Endothelial cell of umbilical vein (primary cell): ENCODE measurements at regions not wholly inside any gene's neighbourhood (a gene's known extent, or its start where the extent isn't known, plus 50 kb on each side); places are given as distances from the start of the nearest gene placed in this dataset.

Experiments used
- BruUV-seq: library from RNA; stranded (reverse); fragments of 400-500 nt; replicated peaks from 2 replicates; lab custom pipeline; 2021; lab: Mats Ljungman, UMichigan
- CTCF ChIA-PET: fragments of 300-600, 350-600 bp; sonication (Branson Sonifier 250); formaldehyde crosslinking; loops from one replicate; lab custom pipeline; 2021; ENCODE audit warnings: antibody characterized with exemption, inconsistent platforms; lab: Charles Lee
- POLR2A ChIA-PET: fragments of 300-600, 350-600 bp; sonication (Branson Sonifier 250); formaldehyde crosslinking; loops from one replicate; lab custom pipeline; 2021; ENCODE audit warnings: antibody characterized with exemption, inconsistent platforms; lab: Charles Lee
- DNase-seq: peaks from one replicate; pipeline ENCODE4 v3.0.0-alpha.2; 2011; ENCODE audit warnings: low read depth, low spot score
- FAIRE-seq: peaks from 2 replicates; lab custom pipeline; 2011; peaks lifted over from hg19 to GRCh38; lab: Jason Lieb, UNC
- H2AFZ ChIP-seq: 2 replicates; pipeline ENCODE4 v1.6.0; 2012; ENCODE audit warnings: low read depth, low read length, control low read depth, inconsistent platforms
- H3K27ac ChIP-seq: 2 replicates; pipeline ENCODE4 v1.5.1; 2011; ENCODE audit warnings: low read depth, mild to moderate bottlenecking, control low read depth, low read length, moderate library complexity; ENCODE audit not compliant: insufficient read depth
- H3K27me3 ChIP-seq, 2 experiments: 2 replicates each; pipeline versions ENCODE4 v1.6.0 to v1.6.1; 2011; ENCODE audit warnings: low read length in 2 of 2, mixed read lengths in 1 of 2; ENCODE audit not compliant: control insufficient read depth in 2 of 2, insufficient read depth in 2 of 2
- H3K36me3 ChIP-seq, 2 experiments: 2 replicates in 1 of 2; 3 replicates in 1 of 2; pipeline ENCODE4 v1.5.1; 2011; ENCODE audit warnings: low read length in 2 of 2, mild to moderate bottlenecking in 1 of 2, moderate library complexity in 1 of 2; ENCODE audit not compliant: control insufficient read depth in 2 of 2, insufficient read depth in 2 of 2; ENCODE audit errors: extremely low read depth in 1 of 2
- H3K4me1 ChIP-seq: 3 replicates; pipeline ENCODE4 v1.5.1; 2011; ENCODE audit warnings: mild to moderate bottlenecking, low read length; ENCODE audit not compliant: control insufficient read depth, insufficient read depth; ENCODE audit errors: extremely low read depth
- H3K4me2 ChIP-seq: 2 replicates; pipeline ENCODE4 v1.6.1; 2011; ENCODE audit warnings: low read length, control low read depth, mixed read lengths; ENCODE audit not compliant: insufficient read depth
- H3K4me3 ChIP-seq, 3 experiments: fragments of 200-600 bp in 1 of 3; sonication (generic), shearing (Covaris generic) in 1 of 3; replicated peaks in 1 of 3; 2 replicates each; pipeline ENCODE4 v1.5.1; 2011 to 2016; ENCODE audit warnings: control low read depth in 3 of 3, low read length in 3 of 3, mild to moderate bottlenecking in 2 of 3, inconsistent platforms in 1 of 3, low read depth in 1 of 3, moderate library complexity in 1 of 3; ENCODE audit not compliant: insufficient read depth in 1 of 3
- H3K79me2 ChIP-seq: 2 replicates; pipeline ENCODE4 v1.6.0; 2012; ENCODE audit warnings: low read length, inconsistent platforms; ENCODE audit not compliant: control insufficient read depth, insufficient read depth
- H3K9ac ChIP-seq: replicated peaks from 2 replicates; pipeline ENCODE3; 2011; ENCODE audit warnings: low read length, control low read depth; ENCODE audit not compliant: insufficient read depth; ENCODE audit errors: extremely low read depth
- H3K9me1 ChIP-seq: replicated peaks from 3 replicates; pipeline ENCODE4 v1.6.0; 2011; ENCODE audit warnings: mild to moderate bottlenecking, low read length; ENCODE audit not compliant: control insufficient read depth, insufficient read depth; ENCODE audit errors: extremely low read depth
- H3K9me3 ChIP-seq: replicated peaks from 2 replicates; pipeline ENCODE4 v1.5.1; 2012; ENCODE audit warnings: low read length, inconsistent platforms; ENCODE audit not compliant: control insufficient read depth, insufficient read depth
- H4K20me1 ChIP-seq: replicated peaks from 2 replicates; pipeline ENCODE3; 2011; ENCODE audit warnings: mild to moderate bottlenecking, low read length; ENCODE audit not compliant: control insufficient read depth, insufficient read depth; ENCODE audit errors: extremely low read depth
- CTCF ChIP-seq, 2 donors: IDR thresholded peaks; 1 replicate in 1 of 2; 2 replicates in 1 of 2; pipeline ENCODE4 v1.5.1; 2011; ENCODE audit warnings: low read length in 2 of 2, mild to moderate bottlenecking in 2 of 2, moderate library complexity in 2 of 2, control low read depth in 1 of 2, inconsistent platforms in 1 of 2, low read depth in 1 of 2; ENCODE audit not compliant: insufficient read depth in 1 of 2; ENCODE audit errors: extremely low read depth in 1 of 2
- EZH2 ChIP-seq: IDR thresholded peaks from 2 replicates; pipeline ENCODE4 v1.6.1; 2012; ENCODE audit warnings: borderline replicate concordance, low read depth, mild to moderate bottlenecking, moderate library complexity, low read length, inconsistent platforms; ENCODE audit not compliant: severe bottlenecking
- FOS ChIP-seq: IDR thresholded peaks from 2 replicates; pipeline ENCODE4 v1.6.1; 2011; ENCODE audit warnings: mild to moderate bottlenecking, low read length, moderate library complexity, borderline replicate concordance; ENCODE audit not compliant: insufficient read depth
- GATA2 ChIP-seq: IDR thresholded peaks from 2 replicates; pipeline ENCODE4 v1.7.0; 2011; ENCODE audit warnings: low read depth, mild to moderate bottlenecking, moderate library complexity, mixed read lengths, low read length; ENCODE audit not compliant: insufficient read length, insufficient read depth
- JUN ChIP-seq: IDR thresholded peaks from 2 replicates; pipeline ENCODE4 v1.6.1; 2011; ENCODE audit warnings: borderline replicate concordance, low read depth; ENCODE audit not compliant: insufficient read length, insufficient read depth
- MAX ChIP-seq: IDR thresholded peaks from 2 replicates; pipeline ENCODE4 v1.6.1; 2011; ENCODE audit not compliant: insufficient read depth, insufficient read length
- MYC ChIP-seq: IDR thresholded peaks from one replicate; pipeline ENCODE4 v1.6.1; 2011; ENCODE audit warnings: mild to moderate bottlenecking, low read depth, low read length
- POLR2A ChIP-seq: IDR thresholded peaks from 2 replicates; pipeline ENCODE4 v1.6.1; 2012; ENCODE audit warnings: low read depth, mild to moderate bottlenecking, control low read depth, low read length
- POLR2AphosphoS5 ChIP-seq: IDR thresholded peaks from 2 replicates; pipeline ENCODE4 v1.6.1; 2012; ENCODE audit warnings: low read depth, mild to moderate bottlenecking, control low read depth, low read length, moderate library complexity; ENCODE audit not compliant: insufficient read depth
- dilution Hi-C: fragments of 300-500 bp; cut with MboI; formaldehyde crosslinking; loops from one replicate; pipeline ENCODE4 v1.15.0; 2019; ENCODE audit warnings: low sequenced_read_pairs; ENCODE audit not compliant: extremely low pct_ligation_motif_present
- intact Hi-C: fragments of 100-400 bp; cut with micrococcal nuclease; formaldehyde crosslinking; loops from one replicate; pipeline ENCODE4 v1.10.0; 2022

DNA sequence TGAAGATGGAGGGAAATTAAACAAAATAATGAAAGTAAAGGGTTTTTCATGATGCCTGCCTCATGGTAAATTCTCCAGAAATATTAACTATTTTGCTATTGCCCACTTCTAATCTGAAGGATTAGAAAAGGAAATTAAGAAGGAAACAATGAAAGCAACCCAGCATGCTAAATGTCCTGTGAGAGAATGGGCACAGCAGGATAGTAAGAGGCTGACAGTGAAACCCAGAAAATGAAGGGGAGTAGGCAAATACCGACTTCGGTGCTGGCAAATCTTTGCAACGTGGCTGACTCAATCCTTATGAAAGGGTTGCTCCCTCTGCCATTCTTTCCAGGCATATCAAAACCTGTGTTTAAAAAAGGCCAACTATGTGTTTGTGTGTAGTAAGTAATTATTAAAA, 147.5 kb upstream of the SYNPR start:
- no peak overlapping the region for H3K9ac ChIP-seq
- intact Hi-C loops, result no loop called here
- no peaks in the 10 kb centered on the region for H4K20me1 ChIP-seq
- CTCF ChIA-PET, result no interaction called here
- no peaks in the 10 kb centered on the region for H3K9me1 ChIP-seq
- H3K4me3 ChIP-seq, result no peak overlapping the region
- no peak overlapping the region for H3K27ac ChIP-seq
- DNase-seq, result no peak
- POLR2A ChIA-PET, result no interaction called here
- FAIRE-seq, result no peak
- no peak overlapping the region for H3K4me2 ChIP-seq
- dilution Hi-C loops, result no loop called here
- no peaks in the 10 kb centered on the region for H3K27me3 ChIP-seq
- BruUV-seq, result no TSS peak
- H3K4me1 ChIP-seq, result no peaks in the 10 kb centered on the region
- no peak overlapping the region for H2AFZ ChIP-seq
- H3K36me3 ChIP-seq, result no peaks in the 10 kb centered on the region
- peaks cover 2% of the 10 kb centered on the region for H3K9me3 ChIP-seq
- no peaks in the 10 kb centered on the region for H3K79me2 ChIP-seq
- TF ChIP-seq FOS, result no peak
- no peak for TF ChIP-seq JUN
- TF ChIP-seq MYC, result no peak
- no peak for TF ChIP-seq MAX
- no peak for TF ChIP-seq CTCF (IDR thresholded peaks at IDR 0.05; ENCODE audit: extremely low read depth in 1 of 2, insufficient read depth in 1 of 2, low read depth in 1 of 2, low read length in 2 of 2)
- TF ChIP-seq POLR2A, result no peak
- no peak for TF ChIP-seq POLR2AphosphoS5
- TF ChIP-seq GATA2, result no peak
- no peak for TF ChIP-seq EZH2
